ENCODE measurements at regions not wholly inside any gene's neighbourhood (a gene's known extent, or its start where the extent isn't known, plus 50 kb on each side); places are given as distances from the start of the nearest gene placed in this dataset.
"Not testable (repeated sequence)": the region's sequence is repeated elsewhere in the genome, so short reads cannot be mapped to it uniquely, and the experiment has no call there.

DNA sequence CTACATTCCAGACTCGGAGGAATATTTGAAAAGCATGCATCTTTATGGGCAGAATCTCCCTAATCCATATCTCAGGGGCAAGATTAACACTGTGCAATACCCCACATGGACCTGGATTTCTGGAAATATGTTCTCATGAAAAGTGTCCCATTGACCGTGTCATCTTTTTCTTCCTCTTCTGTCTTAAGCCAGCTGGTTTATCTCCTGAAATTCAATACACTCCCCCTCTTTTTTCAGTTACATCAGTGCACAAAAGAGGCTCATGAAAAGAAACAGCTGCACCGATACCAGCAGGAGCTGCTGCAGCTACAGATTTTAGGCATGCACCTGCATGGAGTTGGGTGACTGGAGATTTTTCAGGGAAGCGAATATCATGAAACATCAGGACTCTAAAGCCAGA is 117.2 kb downstream of the SLC4A3 start:
- Histone ChIP-seq H3K9me3 (ENCODE audit: control insufficient read depth, insufficient read depth, low read depth, low read length) (no peaks in the 10 kb centered on the region), H3K4me1 (ENCODE audit: control insufficient read depth, insufficient read depth, low read length) (no peaks in the 10 kb centered on the region), H3K27me3 (ENCODE audit: control insufficient read depth, insufficient read depth, low read length) (0 out of 2 replicates have a peak, but pooled peaks cover 7% of the 10 kb centered on the region), H3K36me3 (ENCODE audit: control insufficient read depth, insufficient read depth, low read length) (no peaks in the 10 kb centered on the region), H3K4me3 (ENCODE audit: low read depth, low read length) (no peak overlapping the region), H3K27ac (ENCODE audit: low read depth, low read length) (no peak overlapping the region), H3K9ac (ENCODE audit: low read length) (no peak overlapping the region)

DNA sequence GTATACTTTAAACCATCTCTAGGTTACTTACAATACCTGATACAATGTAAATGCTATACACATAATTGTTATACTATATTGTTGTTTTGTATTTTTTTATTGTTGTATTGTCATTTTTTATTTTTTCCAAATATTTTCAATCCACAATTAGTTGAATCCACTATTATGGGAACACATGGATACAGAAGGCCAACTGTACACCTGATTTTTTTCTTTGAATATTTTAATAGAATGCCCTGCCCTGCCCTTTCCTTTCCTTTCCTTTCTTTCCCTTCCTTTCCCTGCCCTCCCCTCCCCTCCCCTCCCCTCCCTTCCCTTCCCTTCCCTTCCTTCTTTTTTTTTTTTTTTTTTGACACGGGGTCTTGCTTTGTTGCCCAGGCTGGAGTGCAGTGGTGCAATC is 120.2 kb downstream of the SLC4A3 start:
- Histone ChIP-seq H3K27me3 (ENCODE audit: control insufficient read depth, insufficient read depth, low read length) (0 out of 2 replicates have a peak, but pooled peaks cover 2% of the 10 kb centered on the region), H3K27ac (ENCODE audit: low read depth, low read length) (no peak overlapping the region), H3K36me3 (ENCODE audit: control insufficient read depth, insufficient read depth, low read length) (no peaks in the 10 kb centered on the region), H3K4me3 (ENCODE audit: low read depth, low read length) (no peak overlapping the region), H3K9me3 (ENCODE audit: control insufficient read depth, insufficient read depth, low read depth, low read length) (peaks cover 10% of the 10 kb centered on the region), H3K9ac (ENCODE audit: low read length) (no peak overlapping the region), H3K4me1 (ENCODE audit: control insufficient read depth, insufficient read depth, low read length) (no peaks in the 10 kb centered on the region)

DNA sequence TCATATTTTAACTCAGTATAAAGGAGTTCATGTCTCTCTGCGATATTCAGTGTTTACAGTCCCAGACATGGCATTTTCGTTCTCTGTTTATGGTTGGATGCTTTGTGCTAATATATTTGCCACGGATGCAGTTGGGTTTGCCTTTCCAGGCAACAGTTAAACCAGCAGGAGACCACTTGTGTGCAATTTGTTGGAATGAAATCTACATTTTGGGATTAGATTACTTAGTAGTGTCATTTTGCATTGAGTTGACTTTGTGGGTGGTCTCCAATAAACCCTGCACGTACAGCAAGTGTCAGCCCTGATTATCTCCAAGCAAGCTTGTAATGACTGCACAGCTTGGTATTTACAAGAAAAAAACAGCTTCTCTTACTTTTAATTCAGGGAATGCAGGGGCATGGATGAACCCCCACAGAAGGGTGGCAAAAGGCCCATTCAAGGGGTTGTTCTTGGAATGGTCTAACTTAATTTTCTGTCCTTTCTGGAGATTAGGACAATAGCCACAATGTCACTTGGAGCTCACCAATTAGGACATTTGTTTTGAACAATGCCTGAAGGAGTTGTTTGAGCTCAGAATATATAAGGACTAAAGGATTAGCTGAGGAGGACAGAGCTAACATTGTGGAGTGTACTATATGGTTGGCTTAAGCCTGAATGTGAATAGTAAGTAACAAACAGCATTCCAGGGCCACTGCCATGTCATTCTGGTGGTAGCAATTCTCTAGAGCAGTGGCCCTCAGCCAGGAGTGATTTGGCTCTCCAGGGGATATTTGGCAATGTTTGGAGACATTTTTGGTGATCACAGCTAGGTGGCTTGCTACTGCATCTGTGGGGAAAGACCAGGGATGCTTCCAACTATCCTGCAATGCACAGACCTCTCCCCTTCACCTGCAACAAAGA is 121.5 kb downstream of the SLC4A3 start:
- H3K27me3 ChIP-seq (ENCODE audit: control insufficient read depth, insufficient read depth, low read length), result 0 out of 2 replicates have a peak, but pooled peaks cover 2% of the 10 kb centered on the region
- H3K9ac ChIP-seq (ENCODE audit: low read length), result no peak overlapping the region
- H3K27ac ChIP-seq (ENCODE audit: low read depth, low read length), result no peak overlapping the region
- no peak overlapping the region for H3K4me3 ChIP-seq (ENCODE audit: low read depth, low read length)
- no peaks in the 10 kb centered on the region for H3K36me3 ChIP-seq (ENCODE audit: control insufficient read depth, insufficient read depth, low read length)
- no peaks in the 10 kb centered on the region for H3K4me1 ChIP-seq (ENCODE audit: control insufficient read depth, insufficient read depth, low read length)
- H3K9me3 ChIP-seq (ENCODE audit: control insufficient read depth, insufficient read depth, low read depth, low read length), result peaks cover 17% of the 10 kb centered on the region

DNA sequence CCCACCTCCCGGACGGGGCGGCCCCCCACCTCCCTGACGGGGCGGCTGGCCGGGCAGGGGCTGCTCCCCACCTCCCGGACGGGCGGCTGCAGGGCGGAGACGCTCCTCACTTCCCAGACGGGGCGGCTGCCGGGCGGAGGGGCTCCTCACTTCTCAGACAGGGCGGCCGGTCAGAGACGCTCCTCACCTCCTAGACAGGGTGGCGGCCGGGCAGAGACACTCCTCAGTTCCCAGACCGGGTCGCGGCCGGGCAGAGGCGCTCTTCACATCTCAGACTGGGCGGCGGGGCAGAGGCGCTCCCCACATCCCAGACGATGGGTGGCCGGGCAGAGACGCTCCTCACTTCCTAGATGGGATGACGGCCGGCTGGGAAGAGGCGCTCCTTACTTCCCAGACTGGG is 123.7 kb downstream of the SLC4A3 start:
- H3K27me3 ChIP-seq (ENCODE audit: control insufficient read depth, insufficient read depth, low read length); H3K4me1 ChIP-seq (ENCODE audit: control insufficient read depth, insufficient read depth, low read length); H3K4me3 ChIP-seq (ENCODE audit: low read depth, low read length); H3K27ac ChIP-seq (ENCODE audit: low read depth, low read length); H3K36me3 ChIP-seq (ENCODE audit: control insufficient read depth, insufficient read depth, low read length); H3K9ac ChIP-seq (ENCODE audit: low read length): not testable (repeated sequence)
- H3K9me3 ChIP-seq (ENCODE audit: control insufficient read depth, insufficient read depth, low read depth, low read length), result peaks cover 31% of the 10 kb centered on the region

DNA sequence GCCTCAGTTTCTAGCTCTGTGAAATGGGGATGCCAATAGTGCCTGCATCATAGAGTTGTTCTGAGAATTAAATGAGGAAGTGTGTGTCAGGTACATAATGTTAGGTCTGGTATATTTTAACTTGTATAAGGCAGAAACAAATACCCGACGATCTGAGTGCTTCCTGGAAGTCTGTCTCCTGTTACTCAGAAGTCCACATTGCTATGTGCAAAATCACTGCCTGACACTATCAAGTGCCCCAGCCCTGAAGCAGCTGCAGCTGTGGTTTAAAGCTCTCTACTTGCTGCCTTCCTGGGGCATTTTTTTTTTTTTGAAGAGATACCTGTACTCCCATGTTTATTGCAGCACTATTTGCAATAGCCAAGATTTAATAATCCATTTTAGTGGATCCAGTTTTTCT is 125.3 kb downstream of the SLC4A3 start:
- Histone ChIP-seq H3K9ac (ENCODE audit: low read length) (no peak overlapping the region), H3K4me3 (ENCODE audit: low read depth, low read length) (no peak overlapping the region), H3K4me1 (ENCODE audit: control insufficient read depth, insufficient read depth, low read length) (no peaks in the 10 kb centered on the region), H3K27me3 (ENCODE audit: control insufficient read depth, insufficient read depth, low read length) (no peaks in the 10 kb centered on the region), H3K36me3 (ENCODE audit: control insufficient read depth, insufficient read depth, low read length) (no peaks in the 10 kb centered on the region), H3K27ac (ENCODE audit: low read depth, low read length) (no peak overlapping the region), H3K9me3 (ENCODE audit: control insufficient read depth, insufficient read depth, low read depth, low read length) (peaks cover 34% of the 10 kb centered on the region)

DNA sequence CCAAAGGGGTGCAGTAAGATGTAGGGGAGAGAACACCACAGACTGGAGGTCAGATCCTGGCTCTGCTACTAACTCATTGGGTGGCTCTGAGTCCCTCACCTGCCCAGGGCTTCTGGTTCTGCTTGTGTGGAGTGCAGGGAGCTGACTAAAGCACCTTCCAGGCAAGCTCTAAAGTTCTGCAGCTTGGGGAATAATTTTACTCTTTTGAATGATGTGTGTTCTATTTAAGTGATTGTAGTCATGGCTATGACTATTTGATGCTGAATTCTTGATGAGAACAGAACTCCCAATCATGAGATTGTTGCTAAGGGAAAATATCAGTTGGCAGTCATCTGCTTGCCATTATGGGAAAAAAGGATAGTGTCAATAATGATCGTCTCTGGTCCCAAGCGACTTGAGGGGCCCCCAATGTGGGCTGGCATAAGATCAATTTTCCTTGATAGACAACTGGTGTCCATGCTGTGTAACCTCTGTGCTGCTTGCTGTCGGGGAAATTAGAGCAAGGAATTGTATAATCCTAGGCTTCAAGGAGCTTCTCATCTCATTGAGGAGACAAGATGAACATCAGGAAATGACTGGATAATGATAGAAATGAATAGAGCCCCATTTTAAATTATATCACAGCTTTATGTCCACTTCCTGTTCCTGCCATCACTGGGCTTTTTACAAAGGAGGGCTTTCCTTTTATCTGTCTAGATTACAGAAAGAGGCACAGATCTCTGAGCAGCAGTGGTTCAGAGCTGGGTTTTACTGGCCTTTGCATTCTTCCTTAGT is 131.7 kb downstream of the SLC4A3 start:
- Histone ChIP-seq H3K9ac (ENCODE audit: low read length) (no peak overlapping the region), H3K27ac (ENCODE audit: low read depth, low read length) (no peak overlapping the region), H3K27me3 (ENCODE audit: control insufficient read depth, insufficient read depth, low read length) (no peaks in the 10 kb centered on the region), H3K4me1 (ENCODE audit: control insufficient read depth, insufficient read depth, low read length) (no peaks in the 10 kb centered on the region), H3K4me3 (ENCODE audit: low read depth, low read length) (no peak overlapping the region), H3K9me3 (ENCODE audit: control insufficient read depth, insufficient read depth, low read depth, low read length) (peaks cover 17% of the 10 kb centered on the region), H3K36me3 (ENCODE audit: control insufficient read depth, insufficient read depth, low read length) (no peaks in the 10 kb centered on the region)

DNA sequence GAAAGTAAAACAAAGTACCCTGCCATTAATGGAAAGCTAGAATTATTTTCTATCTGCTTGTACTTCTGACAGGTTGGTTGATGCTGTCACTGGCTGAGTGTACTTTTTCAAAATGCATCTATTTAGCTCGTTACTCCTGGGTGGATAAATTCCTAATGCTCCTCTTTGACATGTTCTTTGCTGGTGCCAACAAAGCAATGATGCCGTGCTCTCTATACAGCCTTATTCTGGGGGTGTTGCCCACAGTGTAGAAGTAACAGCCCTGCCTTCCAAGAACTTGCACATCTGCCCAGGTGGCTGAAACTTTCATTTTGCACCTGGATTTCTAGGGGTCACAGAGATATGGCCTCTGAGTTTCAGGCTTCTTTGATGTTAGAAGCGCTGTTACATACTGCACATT is 132.4 kb downstream of the SLC4A3 start:
- Histone ChIP-seq H3K4me1 (ENCODE audit: control insufficient read depth, insufficient read depth, low read length) (no peaks in the 10 kb centered on the region), H3K36me3 (ENCODE audit: control insufficient read depth, insufficient read depth, low read length) (no peaks in the 10 kb centered on the region), H3K9me3 (ENCODE audit: control insufficient read depth, insufficient read depth, low read depth, low read length) (peaks cover 11% of the 10 kb centered on the region; the same call in 1 of the 2 replicates), H3K9ac (ENCODE audit: low read length) (no peak overlapping the region), H3K27ac (ENCODE audit: low read depth, low read length) (no peak overlapping the region), H3K27me3 (ENCODE audit: control insufficient read depth, insufficient read depth, low read length) (no peaks in the 10 kb centered on the region), H3K4me3 (ENCODE audit: low read depth, low read length) (no peak overlapping the region)

DNA sequence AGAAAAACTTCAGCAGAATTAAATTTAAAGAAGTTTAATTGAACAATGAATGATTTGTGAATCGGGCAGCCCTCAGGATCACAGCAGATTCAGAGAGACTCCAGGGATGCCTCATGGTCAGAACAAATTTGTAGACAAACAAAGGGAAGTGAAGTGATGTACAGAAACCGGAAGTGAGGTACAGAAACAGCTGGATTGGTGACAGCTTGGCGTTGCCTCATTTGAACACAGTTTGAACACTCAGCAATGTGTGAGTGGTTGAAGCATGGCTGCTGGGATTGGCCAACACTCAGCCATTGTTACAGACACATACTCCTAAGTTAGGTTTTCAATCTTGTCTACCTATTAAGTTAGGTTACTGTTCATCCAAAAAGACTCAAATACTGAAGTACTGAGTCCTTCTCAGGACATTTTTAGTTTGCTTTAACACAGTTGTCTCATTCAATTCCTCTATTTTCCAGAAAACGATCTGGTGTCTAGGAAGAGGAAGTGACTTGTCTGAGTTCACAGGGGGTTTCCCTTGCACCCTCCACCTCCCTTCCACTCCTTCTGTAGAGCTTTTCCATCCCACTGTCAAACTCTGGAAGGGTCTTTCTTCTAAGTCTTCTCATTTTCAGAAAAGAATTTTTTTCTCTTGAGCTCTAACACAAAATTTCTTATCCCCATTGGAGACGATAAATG is 137.9 kb downstream of the SLC4A3 start:
- Histone ChIP-seq H3K4me3 (ENCODE audit: low read depth, low read length) (no peak overlapping the region), H3K36me3 (ENCODE audit: control insufficient read depth, insufficient read depth, low read length) (no peaks in the 10 kb centered on the region), H3K9me3 (ENCODE audit: control insufficient read depth, insufficient read depth, low read depth, low read length) (no peaks in the 10 kb centered on the region), H3K4me1 (ENCODE audit: control insufficient read depth, insufficient read depth, low read length) (no peaks in the 10 kb centered on the region), H3K27me3 (ENCODE audit: control insufficient read depth, insufficient read depth, low read length) (no peaks in the 10 kb centered on the region), H3K27ac (ENCODE audit: low read depth, low read length) (no peak overlapping the region), H3K9ac (ENCODE audit: low read length) (no peak overlapping the region)

DNA sequence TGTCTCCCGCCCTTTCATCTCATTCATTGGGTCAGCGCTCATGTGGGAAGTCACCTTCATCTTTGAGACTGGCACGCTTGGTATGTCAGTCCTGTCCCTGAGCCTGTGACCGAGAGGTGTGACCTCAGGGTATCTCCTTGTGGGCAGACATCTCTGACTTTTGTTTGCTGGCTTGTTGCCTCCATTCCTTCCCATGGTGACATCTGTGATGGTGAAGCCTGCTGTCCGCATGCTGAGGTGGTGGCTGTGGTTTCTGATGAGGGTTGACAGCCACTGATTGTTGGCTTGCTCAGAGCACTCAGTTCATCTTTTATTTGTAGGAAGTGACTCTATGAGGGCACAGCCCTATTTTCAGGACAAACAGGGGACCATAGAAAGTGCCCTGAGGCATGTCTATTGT is 139.2 kb downstream of the SLC4A3 start:
- H3K4me3 ChIP-seq (ENCODE audit: low read depth, low read length), result no peak overlapping the region
- H3K27me3 ChIP-seq (ENCODE audit: control insufficient read depth, insufficient read depth, low read length), result no peaks in the 10 kb centered on the region
- H3K36me3 ChIP-seq (ENCODE audit: control insufficient read depth, insufficient read depth, low read length), result no peaks in the 10 kb centered on the region
- H3K9me3 ChIP-seq (ENCODE audit: control insufficient read depth, insufficient read depth, low read depth, low read length), result no peaks in the 10 kb centered on the region
- no peak overlapping the region for H3K9ac ChIP-seq (ENCODE audit: low read length)
- no peak overlapping the region for H3K27ac ChIP-seq (ENCODE audit: low read depth, low read length)
- no peaks in the 10 kb centered on the region for H3K4me1 ChIP-seq (ENCODE audit: control insufficient read depth, insufficient read depth, low read length)

DNA sequence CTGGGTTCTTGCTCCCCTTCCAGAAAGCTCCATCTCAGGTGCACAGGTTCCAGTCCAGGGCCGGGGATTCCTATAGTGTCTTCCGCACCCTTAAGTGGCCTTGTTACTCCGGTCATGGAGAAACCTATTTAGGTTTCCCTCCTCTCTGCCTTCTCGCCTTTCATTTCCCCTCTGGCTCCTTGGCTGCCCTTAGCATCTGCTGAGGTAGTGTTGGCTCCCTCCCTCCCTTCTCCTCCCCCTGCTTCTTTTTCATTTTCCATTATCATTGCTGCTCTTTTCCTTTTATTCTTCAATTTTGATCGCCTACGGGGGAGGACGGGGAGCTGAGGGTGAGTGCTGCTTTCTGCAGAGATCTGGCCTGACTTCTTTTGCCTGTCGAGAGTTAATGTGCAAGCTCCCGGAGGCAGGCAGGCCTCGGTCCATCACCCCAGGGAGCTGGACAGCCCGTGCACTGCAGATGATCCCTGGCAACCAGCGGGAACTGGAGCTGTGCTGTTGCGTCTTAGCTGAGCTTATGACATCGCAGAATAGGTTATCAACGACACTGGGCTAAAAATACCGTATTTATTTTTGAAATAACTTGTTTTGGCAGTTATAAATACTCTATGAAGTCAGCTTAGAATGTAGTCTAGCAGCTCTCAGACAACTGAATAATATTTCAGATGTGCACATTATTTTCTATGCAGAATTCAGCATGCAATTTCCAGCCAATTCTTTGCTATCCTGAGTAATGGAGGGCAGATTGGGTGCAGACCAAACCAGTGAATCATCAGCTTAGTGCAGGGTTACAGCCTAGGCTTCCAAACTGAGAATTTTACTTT is 141.9 kb downstream of the SLC4A3 start:
- no peaks in the 10 kb centered on the region for H3K36me3 ChIP-seq (ENCODE audit: control insufficient read depth, insufficient read depth, low read length)
- H3K27me3 ChIP-seq (ENCODE audit: control insufficient read depth, insufficient read depth, low read length), result no peaks in the 10 kb centered on the region
- H3K9me3 ChIP-seq (ENCODE audit: control insufficient read depth, insufficient read depth, low read depth, low read length), result no peaks in the 10 kb centered on the region
- no peak overlapping the region for H3K4me3 ChIP-seq (ENCODE audit: low read depth, low read length)
- H3K4me1 ChIP-seq (ENCODE audit: control insufficient read depth, insufficient read depth, low read length), result no peaks in the 10 kb centered on the region
- no peak overlapping the region for H3K27ac ChIP-seq (ENCODE audit: low read depth, low read length)
- H3K9ac ChIP-seq (ENCODE audit: low read length), result no peak overlapping the region

Measured in HUES6 (cell line).